Adrenal gland (tissue), 5 donors: ENCODE measurements at regions not wholly inside any gene's neighbourhood (a gene's known extent, or its start where the extent isn't known, plus 50 kb on each side); places are given as distances from the start of the nearest gene placed in this dataset.

Experiments
- CTCF ChIP-seq, 6 experiments: fragments of 450-650 bp in 4 of 6; fragments of 200-600 bp in 2 of 6; sonication (generic) in 1 of 6; IDR thresholded peaks; 1 replicate in 5 of 6; 2 replicates in 1 of 6; pipeline versions ENCODE4 v1.5.1 to v1.8.0; 2016 to 2021; ENCODE audit warnings: antibody characterized with exemption in 6 of 6, mild to moderate bottlenecking in 2 of 6, moderate library complexity in 1 of 6
- POLR2A ChIP-seq, 2 donors: fragments of 450-650 bp; IDR thresholded peaks; one replicate each; pipeline ENCODE4 v1.6.1; 2017; ENCODE audit warnings: antibody characterized with exemption in 2 of 2, mild to moderate bottlenecking in 2 of 2, moderate library complexity in 1 of 2
- donor health status: DM: no; HTN: no; CAD: no.

- no peak for TF ChIP-seq CTCF (IDR thresholded peaks at IDR 0.05)
- no peak for TF ChIP-seq POLR2A (IDR thresholded peaks at IDR 0.05)
These were observed 189.6 kb upstream of the RAD23B start for GRCh38 chr9:107093365-107094060.
